GM18499 (cell line): ENCODE measurements at regions not wholly inside any gene's neighbourhood (a gene's known extent, or its start where the extent isn't known, plus 50 kb on each side); places are given as distances from the start of the nearest gene placed in this dataset.
"Not testable (repeated sequence)": the region's sequence is repeated elsewhere in the genome, so short reads cannot be mapped to it uniquely, and the experiment has no call there.

Experiments
- ATAC-seq: cut with Tn5 transposase; IDR thresholded peaks from one replicate; pipeline ENCODE4 v1.9.1; 2021; ENCODE audit warnings: moderate number of reproducible peaks; ENCODE audit not compliant: insufficient read depth, unreplicated experiment

GRCh38 chr1:38760562-38760961 lies 99.0 kb downstream of the RRAGC start:
- no peak for ATAC-seq

DNA sequence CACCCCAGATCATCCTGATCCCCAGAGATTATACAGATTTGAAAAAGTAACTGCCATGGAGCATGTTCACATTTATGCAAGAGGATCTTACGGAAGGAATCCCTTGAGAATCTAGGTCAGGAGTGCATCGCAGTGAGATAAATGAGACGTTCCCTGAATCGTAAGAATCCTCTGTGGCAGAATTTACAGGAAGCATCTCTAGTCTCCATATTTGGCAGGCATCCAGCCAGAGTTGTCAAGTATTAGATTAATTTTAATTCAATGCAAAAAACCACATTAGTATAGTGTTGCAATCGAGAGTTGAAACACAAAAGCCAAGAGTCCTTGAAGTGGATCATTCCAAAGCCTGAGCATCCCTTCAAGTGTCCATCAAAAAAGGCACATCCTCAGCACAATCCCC lies 100.8 kb downstream of the RRAGC start:
- ATAC-seq = no peak

DNA sequence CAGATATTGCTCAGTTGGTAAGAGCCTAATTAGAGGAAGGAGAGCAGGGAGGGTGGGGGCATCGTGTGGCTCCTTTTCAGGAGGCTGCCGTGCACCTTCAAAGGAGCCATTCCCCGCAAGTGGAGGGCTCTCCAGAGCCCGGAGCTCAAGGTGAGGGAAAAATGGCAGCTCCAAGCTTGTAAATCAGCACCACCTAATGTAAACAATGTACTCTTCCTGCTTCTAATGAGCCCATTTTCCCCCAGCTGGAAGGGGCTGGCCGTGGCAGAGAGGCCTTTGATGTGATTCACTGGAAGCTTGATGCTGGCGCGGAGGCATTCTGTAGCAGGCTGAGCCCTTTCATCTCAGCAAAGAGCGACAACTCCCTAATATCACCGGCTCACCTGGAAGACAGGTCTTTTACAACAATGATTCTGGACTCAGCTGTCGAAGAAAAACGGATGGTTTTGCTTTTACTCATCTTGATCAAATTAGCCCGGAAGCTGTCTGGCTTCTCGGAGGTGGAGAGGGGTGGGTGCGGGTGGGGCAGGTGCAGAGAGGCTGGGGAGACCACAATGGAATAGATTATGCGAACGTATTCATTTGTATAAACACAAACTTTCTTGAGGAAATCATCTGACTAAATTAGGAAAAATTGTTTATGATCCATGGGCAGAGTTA lies 112.5 kb downstream of the RRAGC start:
- ATAC-seq = no peak

DNA sequence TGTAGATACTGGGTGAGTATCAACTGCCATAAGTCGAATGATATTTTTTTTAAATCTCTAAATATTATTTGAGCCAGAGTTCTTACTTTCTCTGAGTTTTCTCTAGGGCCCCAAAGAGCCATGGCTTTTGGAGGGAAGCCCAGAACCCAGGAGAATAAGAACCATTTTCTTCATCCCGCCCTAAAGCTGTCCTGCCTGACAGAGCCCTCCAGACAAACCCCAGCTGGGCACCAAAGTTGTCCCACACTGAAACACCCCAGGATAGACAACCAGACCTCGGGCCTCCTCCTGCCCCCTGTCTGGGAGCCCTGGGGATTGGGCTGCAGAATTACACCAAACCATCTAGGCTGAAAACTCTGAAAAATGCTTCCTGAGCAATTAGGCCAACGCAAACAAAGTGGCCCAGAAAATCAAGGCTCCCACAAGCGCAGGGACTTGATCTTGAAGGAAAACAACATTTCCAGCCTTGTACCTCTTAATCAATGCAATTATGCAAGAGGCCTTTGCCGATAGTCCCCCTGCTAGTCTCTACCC lies 113.1 kb downstream of the RRAGC start:
- no peak for ATAC-seq

- no peak for ATAC-seq
Measured at GRCh38 chr1:38745476-38746401, 113.8 kb downstream of the RRAGC start.

DNA sequence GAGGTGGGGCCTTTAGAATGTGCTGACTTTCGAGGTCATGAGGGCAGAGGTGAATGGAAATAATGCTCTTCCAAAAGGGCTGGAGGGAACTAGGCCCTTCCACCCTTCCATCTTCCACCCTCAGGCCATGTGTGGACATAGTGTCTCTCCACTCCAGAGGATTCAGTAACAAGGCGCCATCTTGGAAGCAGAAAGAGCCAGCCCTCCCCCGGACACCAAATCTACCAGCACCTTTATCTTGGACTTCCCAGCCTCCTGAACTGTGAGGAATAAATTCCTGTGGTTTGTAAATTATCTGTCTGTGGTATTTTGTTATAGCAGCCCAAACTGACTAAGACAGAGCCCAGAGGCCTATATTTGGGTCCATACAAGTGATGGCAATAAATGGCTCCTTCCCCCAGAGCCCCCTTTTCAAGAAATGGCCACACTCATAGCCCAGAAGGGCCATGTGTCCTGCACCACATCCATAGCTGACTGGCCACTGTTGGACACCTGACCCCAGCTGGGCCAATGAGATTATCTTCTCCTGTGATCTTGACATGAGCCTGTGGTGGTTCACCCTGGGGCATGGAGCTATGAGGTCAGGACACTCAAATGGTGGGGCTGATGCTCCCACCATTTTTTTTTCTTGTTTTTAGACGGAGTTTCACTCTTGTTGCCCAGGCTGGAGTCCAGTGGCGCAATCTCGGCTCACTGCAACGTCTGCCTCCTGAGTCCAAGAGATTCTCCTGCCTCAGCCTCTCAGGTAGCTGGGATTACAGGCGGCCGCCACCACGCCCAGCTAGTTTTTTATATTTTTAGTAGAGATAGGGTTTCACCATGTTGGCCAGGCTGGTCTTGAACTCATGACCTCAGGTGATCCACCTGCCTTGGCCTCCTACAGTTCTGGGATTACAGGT lies 114.9 kb downstream of the RRAGC start:
- ATAC-seq = no peak

DNA sequence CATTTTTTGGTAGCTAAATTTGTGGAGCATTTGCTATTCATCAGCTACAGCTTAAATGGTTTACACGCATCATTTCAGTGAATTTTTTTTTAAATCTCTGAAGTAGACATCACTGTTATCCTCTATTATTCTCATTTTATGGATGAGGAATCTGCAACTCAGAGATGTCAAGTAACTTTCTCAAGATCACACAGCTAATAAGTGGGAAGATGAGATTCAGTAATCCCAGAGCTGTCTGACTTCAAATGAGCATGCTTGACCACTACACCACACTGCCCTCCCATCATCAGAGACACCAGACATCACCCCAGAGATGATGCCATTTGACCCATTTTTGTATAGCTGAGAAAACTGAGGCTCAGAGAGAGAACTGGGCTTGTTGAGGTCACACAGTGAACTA lies 116.4 kb downstream of the RRAGC start:
- ATAC-seq = no peak

GRCh38 chr1:38741341-38741740 lies 118.2 kb downstream of the RRAGC start:
- no peak for ATAC-seq

DNA sequence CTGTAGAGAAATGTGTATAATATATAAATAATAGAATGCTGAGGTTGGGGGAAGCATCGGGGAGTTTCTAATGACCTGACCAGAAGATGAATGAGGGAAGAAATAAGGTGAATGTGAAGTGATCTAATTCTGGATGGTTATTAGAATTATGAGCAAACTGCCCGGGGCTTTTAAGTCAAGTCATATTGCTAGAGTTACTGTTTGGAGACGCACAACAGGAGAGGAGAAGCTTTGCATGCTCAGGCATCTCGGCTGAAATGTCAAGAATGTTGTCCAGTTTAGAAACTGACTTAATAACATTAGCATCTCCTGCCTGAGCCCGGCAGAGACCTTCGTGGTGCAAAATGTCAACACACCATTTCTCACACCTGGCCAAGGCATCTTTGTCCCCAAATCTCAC lies 119.1 kb downstream of the RRAGC start:
- no peak for ATAC-seq

GRCh38 chr1:38738207-38738606 lies 121.4 kb downstream of the RRAGC start:
- ATAC-seq = no peak

- no peak for ATAC-seq
Measured at GRCh38 chr1:38736399-38736798, 123.2 kb downstream of the RRAGC start.

GRCh38 chr1:38735651-38736161 lies 123.9 kb downstream of the RRAGC start:
- ATAC-seq = no peak

GRCh38 chr1:38733761-38734160 lies 125.8 kb downstream of the RRAGC start:
- no peak for ATAC-seq

DNA sequence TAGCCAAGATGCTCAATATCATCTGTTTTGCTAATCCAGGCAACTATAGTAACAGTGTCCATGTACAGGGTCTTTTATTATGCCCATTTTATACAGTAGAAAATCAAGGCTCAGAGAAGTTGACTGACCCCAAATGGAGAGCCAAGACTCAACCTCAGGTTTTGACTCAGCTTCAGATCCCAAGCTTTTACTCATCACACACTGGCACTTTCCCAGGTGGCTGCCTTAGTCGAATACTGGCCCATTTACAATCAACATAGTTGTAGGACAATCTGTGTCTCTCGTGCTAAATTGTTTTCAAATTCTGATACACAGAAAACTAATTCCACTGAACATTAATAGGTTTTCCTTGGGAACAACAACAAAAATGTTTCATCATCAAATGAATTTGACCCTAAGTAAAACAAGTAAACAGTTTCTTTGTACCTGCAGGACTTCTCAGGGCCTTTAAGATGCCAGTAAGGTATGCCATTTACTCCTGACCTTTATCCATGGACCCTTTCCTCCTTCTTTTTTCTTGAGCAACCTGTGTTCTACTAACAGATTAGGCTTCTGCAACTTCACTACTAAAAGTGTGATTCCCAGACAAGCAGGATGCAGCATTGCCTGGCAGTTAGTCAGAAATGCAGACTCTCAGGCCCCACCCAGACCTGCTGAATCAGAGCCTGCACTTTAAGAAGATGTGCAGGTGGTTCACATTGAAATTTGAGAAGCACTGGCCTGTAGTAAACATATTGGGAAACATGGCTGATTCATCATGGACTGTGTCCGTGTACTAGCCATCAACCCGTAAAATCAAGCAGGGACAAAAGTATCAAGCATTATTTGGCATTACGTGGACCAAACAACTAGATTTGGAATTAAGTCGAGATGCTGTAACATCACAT lies 128.8 kb downstream of the RRAGC start:
- ATAC-seq = no peak

DNA sequence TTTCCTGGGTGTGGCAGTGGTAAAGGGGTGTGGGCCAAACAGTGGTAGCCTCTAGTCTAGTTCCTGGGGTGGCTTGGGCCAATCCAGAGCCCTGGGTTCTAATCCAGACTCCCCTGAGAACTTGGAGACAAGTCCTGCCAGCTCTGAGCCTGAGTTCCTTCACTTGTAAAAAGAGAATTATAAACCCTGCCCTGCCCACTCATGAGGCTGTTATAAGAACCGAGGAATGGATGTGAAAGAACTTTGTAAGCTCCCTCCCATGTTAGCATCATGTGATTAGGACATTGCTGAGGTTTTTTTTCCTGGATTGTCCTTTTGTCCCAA lies 131.0 kb downstream of the RRAGC start:
- no peak for ATAC-seq

DNA sequence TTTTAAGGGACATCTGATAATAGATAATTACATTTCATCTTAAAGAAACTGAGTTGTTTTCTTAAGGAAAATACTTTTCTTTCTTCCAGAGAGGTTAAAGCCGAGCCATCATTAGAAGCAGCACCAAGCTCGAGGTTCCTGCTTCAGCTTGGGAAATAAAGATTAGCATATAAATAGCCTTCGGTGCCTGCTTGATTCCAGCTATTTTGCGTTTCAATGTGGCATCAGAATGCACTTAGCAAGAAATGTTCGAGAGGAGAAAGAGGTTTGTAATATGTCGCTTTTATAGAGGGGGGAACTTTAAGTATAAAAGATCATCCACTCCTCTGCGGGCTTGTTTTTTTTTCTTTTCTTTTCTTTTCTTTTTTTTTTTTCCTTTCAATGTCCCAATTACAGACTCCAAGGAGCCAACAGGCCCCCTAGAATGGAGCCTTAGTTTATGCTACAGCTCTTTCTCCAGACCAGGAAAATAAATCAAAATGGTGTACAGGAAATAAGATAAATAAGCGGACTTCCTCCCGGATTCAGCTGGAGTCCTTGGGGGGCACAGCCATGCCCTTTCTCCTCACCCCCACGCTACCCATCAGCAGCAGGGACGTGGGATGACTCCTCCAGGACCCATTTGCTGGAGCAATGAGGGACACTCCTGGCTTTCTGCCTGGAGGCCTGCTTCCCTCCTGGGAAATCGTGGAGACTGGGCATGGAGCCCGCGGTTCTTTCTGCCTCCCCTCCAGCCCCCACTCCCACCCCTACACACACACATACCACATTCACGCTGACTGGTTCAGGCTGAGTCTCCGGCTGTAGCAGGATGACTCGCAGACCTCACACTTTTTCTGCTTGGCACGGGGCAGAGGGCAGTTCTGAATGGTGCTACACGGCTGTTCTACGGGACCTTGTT lies 131.6 kb downstream of the RRAGC start:
- ATAC-seq = no peak

DNA sequence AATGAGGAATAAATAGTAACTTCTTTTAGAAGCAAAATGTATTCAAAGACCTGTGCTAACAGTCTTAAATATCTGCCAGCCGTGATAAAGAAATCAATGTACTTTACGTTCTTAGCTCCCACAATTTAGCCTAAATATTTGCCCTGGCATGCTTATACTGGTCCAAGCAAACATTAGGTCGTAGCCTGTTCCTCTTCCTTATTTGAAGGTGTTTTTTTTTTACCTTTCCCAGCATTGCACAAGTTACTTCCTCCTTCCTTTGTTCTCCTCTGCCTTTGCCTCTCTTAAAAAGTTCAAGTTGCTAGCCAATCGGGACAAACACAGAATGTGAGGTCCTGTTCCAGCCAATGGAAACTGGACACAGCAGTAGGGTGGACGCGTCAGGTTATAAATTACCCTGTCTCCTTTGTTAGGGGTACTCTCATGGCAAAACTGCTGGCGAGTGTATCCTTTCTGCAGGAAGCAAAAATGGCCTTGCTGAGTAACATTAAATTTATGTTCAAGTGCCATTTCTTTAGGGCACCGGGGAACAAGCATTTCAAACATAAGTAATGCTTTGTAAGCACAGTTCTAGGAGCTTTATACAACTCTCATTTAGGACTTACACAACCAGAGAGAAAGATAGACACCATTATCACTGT lies 134.1 kb downstream of the RRAGC start:
- ATAC-seq = not testable (repeated sequence)
